NCI-H2227 (cell line): ENCODE measurements at regions not wholly inside any gene's neighbourhood (a gene's known extent, or its start where the extent isn't known, plus 50 kb on each side); places are given as distances from the start of the nearest gene placed in this dataset.
A peak's percentile ranks its signal among the peaks of the same experiment; 100 is the strongest.

ENCODE experiments used
- DNase-seq: peaks from one replicate; lab custom pipeline; 2025; ENCODE audit not compliant: unreplicated experiment; lab: John Stamatoyannopoulos, UW

- no peak for DNase-seq
These were observed 84.2 kb upstream of the MAPK4 start for GRCh38 chr18:50475538-50476193.

DNA sequence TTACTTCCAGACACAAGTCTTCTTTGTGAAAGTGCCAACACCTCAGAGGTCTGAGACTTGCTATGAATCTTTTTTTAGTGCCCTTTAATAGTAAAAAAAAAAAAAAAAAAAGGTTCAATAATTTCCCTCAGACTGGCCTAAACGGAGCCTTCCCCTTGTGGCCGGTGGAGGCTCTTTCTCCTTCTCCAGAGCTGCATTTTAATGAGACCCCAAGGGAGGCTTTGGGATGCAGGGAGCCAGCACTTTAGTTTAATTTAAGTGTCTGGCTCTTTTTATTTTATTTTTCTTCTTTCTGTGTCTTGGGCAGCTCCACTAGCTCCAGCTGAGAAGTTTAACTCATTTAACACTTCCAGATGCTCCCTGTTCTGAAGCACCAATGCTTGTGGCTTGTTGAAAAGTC lies 67.8 kb upstream of the MAPK4 start:
- DNase-seq, result no peak

DNA sequence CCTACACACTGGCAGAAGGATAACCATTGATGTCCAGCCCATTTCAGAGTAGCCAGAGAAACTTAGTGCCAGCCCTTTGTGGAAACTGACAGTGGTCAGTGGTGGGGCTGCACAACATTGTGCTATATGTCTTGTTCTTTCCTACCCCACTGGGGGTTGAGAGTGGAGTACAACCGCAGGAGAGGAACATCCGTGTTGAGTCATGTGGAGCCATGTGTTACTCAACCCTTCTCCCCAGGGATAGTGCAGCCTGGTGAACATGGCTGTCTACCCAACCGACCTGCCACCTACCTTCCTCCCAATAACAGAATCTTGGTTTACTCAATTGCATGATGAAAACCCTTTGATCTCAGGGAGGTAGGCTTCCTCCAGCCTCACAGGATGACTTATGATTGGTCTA lies 65.3 kb upstream of the MAPK4 start:
- no peak for DNase-seq

- DNase-seq, result no peak
These were observed 53.5 kb upstream of the MAPK4 start for GRCh38 chr18:50506362-50506761.

DNA sequence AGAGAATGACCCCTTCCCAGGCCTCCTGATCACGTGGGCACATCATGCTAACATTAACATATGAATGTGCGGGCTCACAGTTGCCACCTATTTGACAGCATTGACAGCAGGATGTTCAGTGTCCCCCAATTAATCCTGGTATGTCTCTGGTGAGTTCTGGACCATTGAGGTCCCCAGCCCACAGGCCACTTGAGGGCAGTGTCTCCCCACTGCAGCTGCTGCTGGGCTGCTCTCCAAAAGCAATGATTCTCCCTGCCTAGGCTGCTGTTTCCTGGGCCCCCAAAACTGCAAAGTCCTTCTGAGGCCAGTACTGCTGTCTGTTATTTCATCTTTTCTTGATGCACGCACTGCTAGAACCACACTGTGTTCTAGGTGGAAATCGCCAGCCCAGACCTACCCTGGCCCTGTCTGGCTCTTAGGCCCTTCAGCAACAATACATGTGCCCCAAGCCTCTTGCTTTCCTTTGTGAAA lies 52.7 kb upstream of the MAPK4 start:
- DNase-seq, result peak; percentile 50

GRCh38 chr18:50508228-50508627 lies 51.7 kb upstream of the MAPK4 start:
- no peak for DNase-seq

GRCh38 chr18:50509012-50509411 lies 50.9 kb upstream of the MAPK4 start:
- DNase-seq, result no peak
